ENCODE measurements at regions not wholly inside any gene's neighbourhood (a gene's known extent, or its start where the extent isn't known, plus 50 kb on each side); places are given as distances from the start of the nearest gene placed in this dataset.

DNA sequence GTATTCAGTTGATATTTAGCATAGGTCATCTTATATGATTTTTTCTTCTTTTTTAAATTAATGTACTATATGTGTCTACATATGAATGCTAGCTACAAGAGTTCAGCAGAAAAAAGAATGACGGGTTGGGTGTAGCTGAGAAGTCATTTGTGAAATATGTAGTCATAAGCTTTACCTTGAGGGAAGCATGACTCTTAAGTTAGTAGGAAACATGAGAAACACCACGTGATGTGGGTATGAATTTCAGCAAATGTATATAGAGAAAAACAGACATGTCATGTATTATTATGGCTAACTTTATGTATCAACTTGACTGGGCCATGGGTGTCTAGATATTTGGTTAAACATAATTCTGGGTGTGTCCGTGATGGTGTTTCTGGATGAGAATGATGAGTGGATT lies 125.0 kb downstream of the RAP2B start:
- H3K36me3 ChIP-seq, result no peaks in the 10 kb centered on the region
- no peak for DNase-seq (ENCODE audit: extremely low spot score)
- TF ChIP-seq, protein P1, sequence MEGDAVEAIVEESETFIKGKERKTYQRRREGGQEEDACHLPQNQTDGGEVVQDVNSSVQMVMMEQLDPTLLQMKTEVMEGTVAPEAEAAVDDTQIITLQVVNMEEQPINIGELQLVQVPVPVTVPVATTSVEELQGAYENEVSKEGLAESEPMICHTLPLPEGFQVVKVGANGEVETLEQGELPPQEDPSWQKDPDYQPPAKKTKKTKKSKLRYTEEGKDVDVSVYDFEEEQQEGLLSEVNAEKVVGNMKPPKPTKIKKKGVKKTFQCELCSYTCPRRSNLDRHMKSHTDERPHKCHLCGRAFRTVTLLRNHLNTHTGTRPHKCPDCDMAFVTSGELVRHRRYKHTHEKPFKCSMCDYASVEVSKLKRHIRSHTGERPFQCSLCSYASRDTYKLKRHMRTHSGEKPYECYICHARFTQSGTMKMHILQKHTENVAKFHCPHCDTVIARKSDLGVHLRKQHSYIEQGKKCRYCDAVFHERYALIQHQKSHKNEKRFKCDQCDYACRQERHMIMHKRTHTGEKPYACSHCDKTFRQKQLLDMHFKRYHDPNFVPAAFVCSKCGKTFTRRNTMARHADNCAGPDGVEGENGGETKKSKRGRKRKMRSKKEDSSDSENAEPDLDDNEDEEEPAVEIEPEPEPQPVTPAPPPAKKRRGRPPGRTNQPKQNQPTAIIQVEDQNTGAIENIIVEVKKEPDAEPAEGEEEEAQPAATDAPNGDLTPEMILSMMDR (IDR thresholded peaks at IDR 0.05), result no peak
- TF ChIP-seq POLR2A (IDR thresholded peaks at IDR 0.05; ENCODE audit: low read depth) (no peak), EP300 (IDR thresholded peaks at IDR 0.05) (no peak), POLR2AphosphoS5 (IDR thresholded peaks at IDR 0.05) (no peak)
- H3K27ac ChIP-seq (replicated peaks in 1 of 4), result no peak overlapping the region
- peaks cover 9 to 40% (median 26%) of the 10 kb centered on the region in 4 donors for H3K4me1 ChIP-seq
- intact Hi-C loops (cut with DNase I), result loop anchor here (5.0 kb wide), 1 partner anchor 120 kb away; no protein-coding TSS in a partner anchor
- no peaks in the 10 kb centered on the region for H3K9me3 ChIP-seq
- 97% methylated on average over 3 of the region's 3 CpGs for WGBS
- no peaks in the 10 kb centered on the region for H3K27me3 ChIP-seq
- no peak overlapping the region for H3K4me3 ChIP-seq

DNA sequence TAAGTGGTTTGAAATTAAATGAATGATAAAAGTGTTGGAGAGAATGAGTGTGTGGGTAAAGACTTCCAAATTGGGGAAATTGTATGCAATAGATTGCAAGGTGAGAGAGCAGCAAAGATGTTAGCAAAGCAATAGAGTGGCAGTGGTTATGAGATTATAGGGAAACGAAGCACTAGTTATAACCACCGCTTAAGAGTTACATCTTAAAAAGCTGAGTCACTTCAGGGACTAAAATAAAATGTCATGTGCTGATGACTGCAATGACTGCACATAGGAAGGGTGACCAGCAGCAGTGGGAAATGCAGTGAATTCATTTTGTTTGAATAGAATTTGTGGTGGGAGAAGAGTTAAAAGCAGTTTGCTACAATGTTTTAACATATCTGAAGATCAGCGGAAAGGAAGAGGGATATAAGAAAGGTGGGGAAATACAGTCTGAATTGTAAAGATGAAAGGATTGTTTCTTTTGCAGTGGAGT lies 127.3 kb downstream of the RAP2B start:
- Histone ChIP-seq H3K4me1 (peaks cover 9 to 44% (median 34%) of the 10 kb centered on the region in 4 donors), H3K36me3 (no peaks in the 10 kb centered on the region), H3K27ac (replicated peaks in 1 of 4) (no peak overlapping the region), H3K27me3 (no peaks in the 10 kb centered on the region), H3K4me3 (no peak overlapping the region), H3K9me3 (no peaks in the 10 kb centered on the region)
- no peak for DNase-seq (ENCODE audit: extremely low spot score)
- intact Hi-C loops (cut with DNase I), result loop anchor here (5.0 kb wide), 1 partner anchor 122 kb away; no protein-coding TSS in a partner anchor
- 77% methylated on average over 3 of the region's 3 CpGs for WGBS
- TF ChIP-seq EP300 (IDR thresholded peaks at IDR 0.05), result no peak
- no peak for TF ChIP-seq POLR2A (IDR thresholded peaks at IDR 0.05; ENCODE audit: low read depth)
- TF ChIP-seq, protein P1 (IDR thresholded peaks at IDR 0.05), result no peak
- TF ChIP-seq POLR2AphosphoS5 (IDR thresholded peaks at IDR 0.05), result no peak

DNA sequence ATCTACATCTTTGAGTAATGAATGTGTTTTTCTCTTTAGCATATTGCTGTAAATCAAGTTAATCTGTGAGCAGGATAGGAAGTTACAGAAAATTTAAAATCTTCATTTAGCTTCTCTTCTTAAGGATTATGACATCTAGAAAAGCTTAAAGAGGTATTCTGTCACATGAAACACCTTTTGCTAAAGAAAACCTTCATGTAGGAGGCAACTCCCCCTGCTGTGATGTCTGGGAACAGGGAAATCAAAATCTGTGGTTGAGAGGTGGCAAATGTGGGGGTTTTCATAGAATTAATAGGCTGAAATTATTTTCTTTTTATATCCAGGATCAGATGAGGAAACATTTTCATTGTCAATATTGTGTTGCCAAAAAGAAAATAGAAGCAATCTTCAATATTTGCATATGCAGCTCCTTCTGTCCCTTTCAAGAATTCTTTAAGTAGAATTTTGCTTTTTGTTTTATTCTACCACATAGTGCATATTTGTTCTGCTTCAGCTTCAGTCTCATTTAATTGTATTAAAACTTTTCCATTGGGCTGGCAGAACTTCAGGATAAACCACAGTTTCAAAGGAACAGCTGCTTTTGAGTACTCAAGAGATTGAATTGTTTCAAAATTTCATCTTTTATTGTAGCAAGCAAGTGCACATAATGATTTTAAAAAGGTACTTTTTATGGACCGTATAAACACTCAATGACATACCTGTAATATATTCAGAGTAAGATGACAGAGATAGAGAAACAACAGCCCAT lies 128.4 kb downstream of the RAP2B start:
- intact Hi-C loops (cut with DNase I), result loop anchor here (5.0 to 10.0 kb wide), 2 partner anchors 248 to 474 kb away; no protein-coding TSS in a partner anchor

DNA sequence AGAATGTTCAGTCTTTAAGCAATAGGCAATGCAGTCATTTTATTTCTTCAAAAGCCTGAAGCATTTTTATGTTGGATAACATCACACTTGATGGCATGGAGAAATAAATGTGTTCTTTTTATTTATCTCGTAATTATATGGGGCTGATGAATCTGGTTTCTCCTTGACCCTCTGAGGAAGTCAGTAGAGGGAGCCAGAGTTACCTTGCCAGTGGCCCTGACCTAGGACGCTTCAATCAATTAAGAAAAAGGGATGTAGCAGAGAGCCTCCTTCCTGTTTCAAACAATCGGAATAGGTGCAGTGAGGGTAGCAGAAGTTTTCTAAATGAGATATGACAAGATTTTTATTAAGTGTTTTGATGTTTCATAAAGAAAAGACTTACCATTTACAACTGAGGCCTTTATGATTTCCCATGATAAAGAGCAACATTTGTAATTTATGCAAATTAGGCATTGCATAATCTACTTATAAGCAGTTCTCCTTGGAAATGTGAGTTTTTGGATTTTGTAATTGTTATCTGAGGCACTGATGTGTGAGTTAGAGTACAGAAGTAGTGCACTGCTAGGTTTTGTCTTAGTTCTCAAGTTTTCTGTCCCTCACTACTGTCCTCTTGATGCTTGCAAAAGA lies 129.1 kb downstream of the RAP2B start:
- no peak for DNase-seq (ENCODE audit: extremely low spot score)
- Histone ChIP-seq H3K4me3 (no peak overlapping the region), H3K4me1 (peaks cover 0 to 41% (median 24%) of the 10 kb centered on the region in 4 donors), H3K27me3 (no peaks in the 10 kb centered on the region), H3K36me3 (no peaks in the 10 kb centered on the region), H3K9me3 (no peaks in the 10 kb centered on the region), H3K27ac (replicated peaks in 1 of 4) (peak overlapping the region in 1 of 4 donors; percentile 27)
- intact Hi-C loops (cut with DNase I), result loop anchor here (5.0 to 10.0 kb wide), 2 partner anchors 249 to 474 kb away; no protein-coding TSS in a partner anchor
- TF ChIP-seq, protein P1 (IDR thresholded peaks at IDR 0.05), result peak; percentile 33 to 52 (median 42)
- no peak for TF ChIP-seq EP300 (IDR thresholded peaks at IDR 0.05)
- WGBS, result 46% methylated on average over 3 of the region's 3 CpGs

More for the DNA sequence above, 128.4 kb downstream of the RAP2B start:
- 24% methylated on average over 1 of the region's 1 CpG for WGBS
- H3K9me3 ChIP-seq, result no peaks in the 10 kb centered on the region
- TF ChIP-seq POLR2A (IDR thresholded peaks at IDR 0.05; ENCODE audit: low read depth), result no peak
- TF ChIP-seq, protein P1 (IDR thresholded peaks at IDR 0.05), result peak in 2 of 3 experiments; percentile 26 to 28
- no peaks in the 10 kb centered on the region for H3K36me3 ChIP-seq
- no peak for DNase-seq (ENCODE audit: extremely low spot score)
- H3K4me1 ChIP-seq, result peaks cover 4 to 39% (median 23%) of the 10 kb centered on the region in 4 donors
- H3K27ac ChIP-seq (replicated peaks in 1 of 4), result peak overlapping the region in 1 of 4 donors; percentile 27
- H3K4me3 ChIP-seq, result no peak overlapping the region
- H3K27me3 ChIP-seq, result no peaks in the 10 kb centered on the region

Measured in esophagus muscularis mucosa (tissue), 4 donors.